Fibroblast of lung (primary cell): ENCODE measurements at regions not wholly inside any gene's neighbourhood (a gene's known extent, or its start where the extent isn't known, plus 50 kb on each side); places are given as distances from the start of the nearest gene placed in this dataset.
"Not testable (repeated sequence)": the region's sequence is repeated elsewhere in the genome, so short reads cannot be mapped to it uniquely, and the experiment has no call there.

Experiments used
- EZH2 ChIP-seq: IDR thresholded peaks from 2 replicates; pipeline ENCODE4 v1.5.1; 2012; ENCODE audit warnings: low read length, control low read depth, mild to moderate bottlenecking; ENCODE audit errors: missing control alignments
- TF ChIP-seq, protein P1 (sequence below), 2 donors: IDR thresholded peaks in 1 of 2; conservative IDR thresholded peaks in 1 of 2; 1 replicate in 1 of 2; 2 replicates in 1 of 2; pipeline ENCODE4 v1.5.1; 2011 to 2012; ENCODE audit warnings: low read length in 2 of 2, control low read depth in 1 of 2, inconsistent platforms in 1 of 2, low read depth in 1 of 2, mild to moderate bottlenecking in 1 of 2

- TF ChIP-seq, protein P1, sequence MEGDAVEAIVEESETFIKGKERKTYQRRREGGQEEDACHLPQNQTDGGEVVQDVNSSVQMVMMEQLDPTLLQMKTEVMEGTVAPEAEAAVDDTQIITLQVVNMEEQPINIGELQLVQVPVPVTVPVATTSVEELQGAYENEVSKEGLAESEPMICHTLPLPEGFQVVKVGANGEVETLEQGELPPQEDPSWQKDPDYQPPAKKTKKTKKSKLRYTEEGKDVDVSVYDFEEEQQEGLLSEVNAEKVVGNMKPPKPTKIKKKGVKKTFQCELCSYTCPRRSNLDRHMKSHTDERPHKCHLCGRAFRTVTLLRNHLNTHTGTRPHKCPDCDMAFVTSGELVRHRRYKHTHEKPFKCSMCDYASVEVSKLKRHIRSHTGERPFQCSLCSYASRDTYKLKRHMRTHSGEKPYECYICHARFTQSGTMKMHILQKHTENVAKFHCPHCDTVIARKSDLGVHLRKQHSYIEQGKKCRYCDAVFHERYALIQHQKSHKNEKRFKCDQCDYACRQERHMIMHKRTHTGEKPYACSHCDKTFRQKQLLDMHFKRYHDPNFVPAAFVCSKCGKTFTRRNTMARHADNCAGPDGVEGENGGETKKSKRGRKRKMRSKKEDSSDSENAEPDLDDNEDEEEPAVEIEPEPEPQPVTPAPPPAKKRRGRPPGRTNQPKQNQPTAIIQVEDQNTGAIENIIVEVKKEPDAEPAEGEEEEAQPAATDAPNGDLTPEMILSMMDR (conservative IDR thresholded peaks at IDR 0.05 in 1 of 2, IDR thresholded peaks at IDR 0.05 in 1 of 2; ENCODE audit: low read depth in 1 of 2, low read length in 2 of 2) = not testable (repeated sequence)
- TF ChIP-seq EZH2 = not testable (repeated sequence)
These were observed 87.3 kb upstream of the DAPK1 start for GRCh38 chr9:87410047-87411005.
